ENCODE measurements at regions not wholly inside any gene's neighbourhood (a gene's known extent, or its start where the extent isn't known, plus 50 kb on each side); places are given as distances from the start of the nearest gene placed in this dataset.

GRCh38 chr7:136079478-136079892 is 102.3 kb upstream of the MTPN start:
- Histone ChIP-seq H3K36me3 (ENCODE audit: control insufficient read depth in 2 of 2, extremely low read depth in 1 of 2, insufficient read depth in 2 of 2, low read length in 2 of 2) (no peaks in the 10 kb centered on the region), H3K9me1 (replicated peaks; ENCODE audit: control insufficient read depth, extremely low read depth, insufficient read depth, low read length) (no peaks in the 10 kb centered on the region), H3K9ac (replicated peaks; ENCODE audit: extremely low read depth, insufficient read depth, low read length) (no peak overlapping the region), H3K4me1 (ENCODE audit: control insufficient read depth, extremely low read depth, insufficient read depth, low read length) (no peaks in the 10 kb centered on the region), H3K4me3 (replicated peaks in 1 of 3; ENCODE audit: insufficient read depth in 1 of 3, low read depth in 1 of 3, low read length in 3 of 3) (no peak overlapping the region), H2AFZ (ENCODE audit: low read depth, low read length) (no peak overlapping the region), H3K9me3 (replicated peaks; ENCODE audit: control insufficient read depth, insufficient read depth, low read length) (no peaks in the 10 kb centered on the region), H4K20me1 (replicated peaks; ENCODE audit: control insufficient read depth, extremely low read depth, insufficient read depth, low read length) (no peaks in the 10 kb centered on the region), H3K4me2 (ENCODE audit: insufficient read depth, low read length) (no peak overlapping the region), H3K27me3 (ENCODE audit: control insufficient read depth in 2 of 2, insufficient read depth in 2 of 2, low read length in 2 of 2) (no peaks in the 10 kb centered on the region), H3K79me2 (ENCODE audit: control insufficient read depth, insufficient read depth, low read length) (no peaks in the 10 kb centered on the region), H3K27ac (ENCODE audit: insufficient read depth, low read depth, low read length) (no peak overlapping the region)
- no TSS peak for BruUV-seq (replicated peaks)
- no peak for DNase-seq (ENCODE audit: low read depth, low spot score)
- ChIA-PET CTCF (no interaction called here), POLR2A (no interaction called here)
- no peak for FAIRE-seq
- dilution Hi-C loops (cut with MboI; ENCODE audit: extremely low pct_ligation_motif_present, low sequenced_read_pairs) (no loop called here), intact Hi-C loops (cut with micrococcal nuclease) (no loop called here)
- TF ChIP-seq EZH2 (IDR thresholded peaks at IDR 0.05; ENCODE audit: borderline replicate concordance, low read depth, low read length, severe bottlenecking) (no peak), CTCF (IDR thresholded peaks at IDR 0.05; ENCODE audit: extremely low read depth in 1 of 2, insufficient read depth in 1 of 2, low read depth in 1 of 2, low read length in 2 of 2) (no peak), MAX (IDR thresholded peaks at IDR 0.05; ENCODE audit: insufficient read depth, insufficient read length) (no peak)

- H3K79me2 ChIP-seq (ENCODE audit: control insufficient read depth, insufficient read depth, low read length) = no peaks in the 10 kb centered on the region
- CTCF ChIA-PET = no interaction called here
- POLR2A ChIA-PET = no interaction called here
- H3K36me3 ChIP-seq (ENCODE audit: control insufficient read depth in 2 of 2, extremely low read depth in 1 of 2, insufficient read depth in 2 of 2, low read length in 2 of 2) = no peaks in the 10 kb centered on the region
- H3K4me2 ChIP-seq (ENCODE audit: insufficient read depth, low read length) = no peak overlapping the region
- FAIRE-seq (no peak), DNase-seq (ENCODE audit: low read depth, low spot score) (no peak)
- no peaks in the 10 kb centered on the region for H3K27me3 ChIP-seq (ENCODE audit: control insufficient read depth in 2 of 2, insufficient read depth in 2 of 2, low read length in 2 of 2)
- H3K9me1 ChIP-seq (replicated peaks; ENCODE audit: control insufficient read depth, extremely low read depth, insufficient read depth, low read length) = no peaks in the 10 kb centered on the region
- H3K27ac ChIP-seq (ENCODE audit: insufficient read depth, low read depth, low read length) = no peak overlapping the region
- no peaks in the 10 kb centered on the region for H3K4me1 ChIP-seq (ENCODE audit: control insufficient read depth, extremely low read depth, insufficient read depth, low read length)
- no peaks in the 10 kb centered on the region for H4K20me1 ChIP-seq (replicated peaks; ENCODE audit: control insufficient read depth, extremely low read depth, insufficient read depth, low read length)
- dilution Hi-C loops (cut with MboI; ENCODE audit: extremely low pct_ligation_motif_present, low sequenced_read_pairs) (no loop called here), intact Hi-C loops (cut with micrococcal nuclease) (no loop called here)
- no peak overlapping the region for H3K9ac ChIP-seq (replicated peaks; ENCODE audit: extremely low read depth, insufficient read depth, low read length)
- no peak overlapping the region for H3K4me3 ChIP-seq (replicated peaks in 1 of 3; ENCODE audit: insufficient read depth in 1 of 3, low read depth in 1 of 3, low read length in 3 of 3)
- no peak overlapping the region for H2AFZ ChIP-seq (ENCODE audit: low read depth, low read length)
- BruUV-seq (replicated peaks) = no TSS peak
- H3K9me3 ChIP-seq (replicated peaks; ENCODE audit: control insufficient read depth, insufficient read depth, low read length) = no peaks in the 10 kb centered on the region
- no peak for TF ChIP-seq GATA2 (IDR thresholded peaks at IDR 0.05; ENCODE audit: insufficient read depth, insufficient read length, low read depth, low read length)
- TF ChIP-seq POLR2A (IDR thresholded peaks at IDR 0.05; ENCODE audit: low read depth, low read length) = no peak
- no peak for TF ChIP-seq FOS (IDR thresholded peaks at IDR 0.05; ENCODE audit: borderline replicate concordance, insufficient read depth, low read length)
- no peak for TF ChIP-seq EZH2 (IDR thresholded peaks at IDR 0.05; ENCODE audit: borderline replicate concordance, low read depth, low read length, severe bottlenecking)
Observed at GRCh38 chr7:136079066-136079465, 101.9 kb upstream of the MTPN start.

Measured in endothelial cell of umbilical vein (primary cell).